ENCODE measurements at regions not wholly inside any gene's neighbourhood (a gene's known extent, or its start where the extent isn't known, plus 50 kb on each side); places are given as distances from the start of the nearest gene placed in this dataset.

- Histone ChIP-seq H3K4me3 (ENCODE audit: insufficient read depth, low read length, poor library complexity, severe bottlenecking) (no peak overlapping the region), H3K4me2 (ENCODE audit: low read depth, low read length, poor library complexity, severe bottlenecking) (no peak overlapping the region), H3K27me3 (ENCODE audit: low read length) (no peaks in the 10 kb centered on the region), H3K36me3 (ENCODE audit: low read length) (no peaks in the 10 kb centered on the region), H3K9ac (ENCODE audit: low read length) (no peak overlapping the region), H3K79me2 (ENCODE audit: insufficient read depth, low read length) (no peaks in the 10 kb centered on the region), H3K27ac (ENCODE audit: low read depth, low read length) (no peak overlapping the region), H2AFZ (ENCODE audit: low read depth, low read length, severe bottlenecking) (no peak overlapping the region), H3K9me3 (ENCODE audit: insufficient read depth, low read length) (no peaks in the 10 kb centered on the region), H3K9me2 (replicated peaks; ENCODE audit: insufficient read depth, low read length) (no peaks in the 10 kb centered on the region), H4K20me1 (ENCODE audit: low read depth, low read length) (no peaks in the 10 kb centered on the region), H3F3A (ENCODE audit: insufficient read depth) (no peaks in the 10 kb centered on the region)
- TF ChIP-seq EZH2phosphoT487 (conservative IDR thresholded peaks at IDR 0.05; ENCODE audit: low read length), result no peak
- no peak for TF ChIP-seq CTCF (IDR thresholded peaks at IDR 0.05; ENCODE audit: insufficient read depth, low read length, poor library complexity, severe bottlenecking)
These were observed 131.6 kb upstream of the RASGRP1 start for GRCh38 chr15:38696109-38696727.

GRCh38 chr15:38696790-38697495, 132.3 kb upstream of the RASGRP1 start:
- TF ChIP-seq EZH2phosphoT487 (conservative IDR thresholded peaks at IDR 0.05; ENCODE audit: low read length), result no peak
- TF ChIP-seq CTCF (IDR thresholded peaks at IDR 0.05; ENCODE audit: insufficient read depth, low read length, poor library complexity, severe bottlenecking), result no peak
- Histone ChIP-seq H3K4me3 (ENCODE audit: insufficient read depth, low read length, poor library complexity, severe bottlenecking) (no peak overlapping the region), H3K4me2 (ENCODE audit: low read depth, low read length, poor library complexity, severe bottlenecking) (no peak overlapping the region), H4K20me1 (ENCODE audit: low read depth, low read length) (no peaks in the 10 kb centered on the region), H3K79me2 (ENCODE audit: insufficient read depth, low read length) (no peaks in the 10 kb centered on the region), H2AFZ (ENCODE audit: low read depth, low read length, severe bottlenecking) (no peak overlapping the region), H3K27ac (ENCODE audit: low read depth, low read length) (no peak overlapping the region), H3F3A (ENCODE audit: insufficient read depth) (no peaks in the 10 kb centered on the region), H3K9me3 (ENCODE audit: insufficient read depth, low read length) (no peaks in the 10 kb centered on the region), H3K9ac (ENCODE audit: low read length) (no peak overlapping the region), H3K36me3 (ENCODE audit: low read length) (no peaks in the 10 kb centered on the region), H3K27me3 (ENCODE audit: low read length) (no peaks in the 10 kb centered on the region), H3K9me2 (replicated peaks; ENCODE audit: insufficient read depth, low read length) (no peaks in the 10 kb centered on the region)

GRCh38 chr15:38698254-38698653, 133.6 kb upstream of the RASGRP1 start:
- Histone ChIP-seq H3K9me2 (replicated peaks; ENCODE audit: insufficient read depth, low read length) (no peaks in the 10 kb centered on the region), H3K4me2 (ENCODE audit: low read depth, low read length, poor library complexity, severe bottlenecking) (no peak overlapping the region), H3K36me3 (ENCODE audit: low read length) (no peaks in the 10 kb centered on the region), H3K79me2 (ENCODE audit: insufficient read depth, low read length) (no peaks in the 10 kb centered on the region), H4K20me1 (ENCODE audit: low read depth, low read length) (no peaks in the 10 kb centered on the region), H3K27me3 (ENCODE audit: low read length) (no peaks in the 10 kb centered on the region), H3K9me3 (ENCODE audit: insufficient read depth, low read length) (no peaks in the 10 kb centered on the region), H3K27ac (ENCODE audit: low read depth, low read length) (no peak overlapping the region), H3F3A (ENCODE audit: insufficient read depth) (no peaks in the 10 kb centered on the region), H3K4me3 (ENCODE audit: insufficient read depth, low read length, poor library complexity, severe bottlenecking) (no peak overlapping the region), H3K9ac (ENCODE audit: low read length) (no peak overlapping the region), H2AFZ (ENCODE audit: low read depth, low read length, severe bottlenecking) (no peak overlapping the region)
- TF ChIP-seq EZH2phosphoT487 (conservative IDR thresholded peaks at IDR 0.05; ENCODE audit: low read length) (no peak), CTCF (IDR thresholded peaks at IDR 0.05; ENCODE audit: insufficient read depth, low read length, poor library complexity, severe bottlenecking) (no peak)

Measured in SU-DHL-6 (cell line).